Right forelimb (tissue), 1 donor: ENCODE measurements at regions not wholly inside any gene's neighbourhood (a gene's known extent, or its start where the extent isn't known, plus 50 kb on each side); places are given as distances from the start of the nearest gene placed in this dataset.
"Not testable (repeated sequence)": the region's sequence is repeated elsewhere in the genome, so short reads cannot be mapped to it uniquely, and the experiment has no call there.

Experiments
- DNase-seq: peaks from one replicate; pipeline ENCODE4 v3.0.0-alpha.2; 2018

DNA sequence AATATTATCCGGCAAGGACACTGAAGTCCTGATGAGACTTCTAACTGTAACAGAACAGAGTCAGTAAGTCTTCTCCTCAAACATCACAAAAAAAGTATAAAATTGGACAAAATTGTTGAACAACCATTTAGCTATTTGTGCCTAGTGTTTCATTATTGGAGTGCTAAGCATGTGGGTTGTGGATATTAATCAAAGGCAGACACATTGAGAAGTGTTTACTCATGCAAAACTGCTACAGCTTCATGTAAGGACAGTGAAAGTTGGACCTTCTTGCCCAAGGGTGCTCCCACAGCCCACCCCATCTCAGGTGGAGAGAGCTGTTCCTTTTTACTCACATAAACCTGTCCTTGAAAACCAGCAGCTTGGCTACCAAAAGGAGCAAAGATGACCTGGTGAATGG, 355.1 kb upstream of the DAB2 start:
- no peak for DNase-seq

DNA sequence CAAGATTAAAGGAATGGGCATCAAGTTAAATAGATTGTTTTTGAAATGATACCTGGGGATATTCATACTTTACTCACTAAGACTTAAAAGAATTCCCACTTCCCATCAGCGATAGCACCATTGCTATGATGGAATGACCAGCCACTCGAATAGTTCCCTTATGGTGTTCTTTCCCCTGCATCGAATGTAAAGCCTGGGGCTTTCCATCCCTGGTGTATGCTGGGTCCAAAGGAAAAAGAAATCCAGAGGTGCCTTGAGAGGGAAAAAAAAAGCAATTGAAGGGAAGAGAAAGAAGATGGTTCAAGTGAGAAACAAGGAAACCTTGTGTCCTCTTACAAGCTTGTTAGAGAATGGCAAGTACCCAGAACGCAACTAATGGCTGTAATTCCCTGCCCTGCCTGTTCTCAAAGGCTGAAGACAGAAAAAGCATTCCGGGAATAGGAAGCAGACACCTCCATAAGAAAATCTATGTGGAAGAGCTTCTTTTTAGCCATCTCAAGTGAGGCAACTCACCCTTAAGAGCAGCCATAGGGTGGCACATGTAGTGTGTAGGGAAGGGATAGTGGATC, 351.1 kb upstream of the DAB2 start:
- no peak for DNase-seq

DNA sequence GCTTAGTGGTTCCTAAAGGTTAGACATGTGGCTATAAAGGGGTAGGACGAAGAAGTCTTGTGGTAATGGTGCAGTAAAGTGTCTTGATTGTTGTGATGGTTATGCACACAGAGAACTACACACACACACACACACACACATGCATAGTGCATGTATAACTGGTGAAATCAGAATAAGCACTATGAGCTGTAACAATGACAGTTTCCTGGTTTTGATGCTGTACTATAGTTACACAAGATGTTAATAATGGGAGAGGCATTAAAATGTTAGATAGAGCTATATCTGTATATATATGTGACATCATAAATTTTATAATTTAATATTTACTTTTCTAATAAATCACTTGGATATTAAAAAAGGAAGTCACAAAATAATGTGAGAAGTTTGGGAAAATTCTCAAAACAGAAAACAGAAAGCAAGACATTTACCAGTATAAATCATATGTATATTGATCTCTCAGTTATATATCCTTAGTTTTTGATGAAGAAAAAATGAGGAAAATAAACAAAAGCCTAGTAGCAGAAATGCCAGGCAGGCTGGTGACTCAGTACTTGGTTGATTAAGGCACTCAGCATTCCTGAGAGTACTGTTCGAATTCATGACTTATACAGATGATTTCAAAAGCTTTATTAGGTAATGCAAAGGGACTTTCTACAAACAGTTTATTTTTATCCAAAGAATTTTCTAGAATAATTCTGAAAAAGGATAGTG, 350.5 kb upstream of the DAB2 start:
- no peak for DNase-seq

DNA sequence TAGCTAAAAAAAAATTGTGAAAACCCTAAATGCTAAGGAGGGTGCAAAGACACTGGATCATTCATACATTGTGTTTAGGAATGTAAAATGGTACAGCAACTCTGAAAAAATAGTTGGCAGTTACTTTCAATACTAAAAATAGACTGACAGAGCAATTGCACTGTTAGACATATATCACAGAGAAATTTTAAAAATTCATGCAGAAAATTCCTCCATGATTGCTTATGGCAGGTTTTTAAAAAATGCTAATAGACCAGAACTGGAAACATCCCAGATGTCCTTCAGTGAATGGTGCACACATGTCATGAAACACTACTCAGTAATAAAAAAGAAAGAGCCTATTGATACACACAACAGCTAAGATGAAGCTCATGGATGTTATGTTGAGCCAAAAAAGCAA, 349.8 kb upstream of the DAB2 start:
- DNase-seq, result no peak

GRCh38 chr5:39772307-39772706, 347.5 kb upstream of the DAB2 start:
- no peak for DNase-seq

GRCh38 chr5:39767916-39768315, 343.1 kb upstream of the DAB2 start:
- no peak for DNase-seq

DNA sequence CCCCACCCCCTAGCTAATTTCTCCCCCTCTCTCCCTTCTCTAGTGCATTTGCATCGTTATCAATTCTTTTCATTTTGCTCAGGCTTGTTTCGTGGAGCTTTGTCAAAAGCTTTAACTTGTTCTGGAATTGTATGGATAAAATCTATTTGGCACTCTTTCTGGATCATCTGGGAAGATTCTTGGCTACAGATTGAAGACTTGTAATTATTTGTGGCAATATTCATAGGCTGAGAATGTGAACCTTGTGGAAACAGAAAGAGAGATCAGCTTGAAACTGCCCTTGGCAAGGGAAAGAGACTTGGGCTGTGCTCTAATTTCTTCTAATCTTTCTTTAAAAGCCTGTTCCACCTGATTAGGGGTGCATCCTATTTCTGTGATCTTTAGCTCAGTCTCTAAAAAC, 340.6 kb upstream of the DAB2 start:
- DNase-seq, result no peak

DNA sequence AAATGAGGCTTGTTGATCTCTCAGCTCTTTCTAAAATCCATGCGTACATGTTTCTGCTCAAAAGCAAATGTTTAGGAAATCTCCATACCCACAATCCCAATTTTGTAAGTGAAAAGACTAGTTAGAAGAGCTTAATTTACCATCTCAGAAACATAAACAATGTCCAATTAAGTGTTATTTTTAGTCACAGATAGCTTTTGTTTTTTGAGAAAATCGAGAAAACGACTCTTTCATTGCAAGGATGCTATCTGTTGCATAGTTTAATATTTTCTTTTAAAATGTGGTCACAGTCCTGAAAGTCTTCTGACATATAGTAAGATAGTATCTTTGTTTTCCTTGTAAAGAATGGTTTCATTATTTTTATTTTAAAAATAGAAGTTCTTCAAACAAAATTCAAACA, 338.0 kb upstream of the DAB2 start:
- DNase-seq, result no peak

DNA sequence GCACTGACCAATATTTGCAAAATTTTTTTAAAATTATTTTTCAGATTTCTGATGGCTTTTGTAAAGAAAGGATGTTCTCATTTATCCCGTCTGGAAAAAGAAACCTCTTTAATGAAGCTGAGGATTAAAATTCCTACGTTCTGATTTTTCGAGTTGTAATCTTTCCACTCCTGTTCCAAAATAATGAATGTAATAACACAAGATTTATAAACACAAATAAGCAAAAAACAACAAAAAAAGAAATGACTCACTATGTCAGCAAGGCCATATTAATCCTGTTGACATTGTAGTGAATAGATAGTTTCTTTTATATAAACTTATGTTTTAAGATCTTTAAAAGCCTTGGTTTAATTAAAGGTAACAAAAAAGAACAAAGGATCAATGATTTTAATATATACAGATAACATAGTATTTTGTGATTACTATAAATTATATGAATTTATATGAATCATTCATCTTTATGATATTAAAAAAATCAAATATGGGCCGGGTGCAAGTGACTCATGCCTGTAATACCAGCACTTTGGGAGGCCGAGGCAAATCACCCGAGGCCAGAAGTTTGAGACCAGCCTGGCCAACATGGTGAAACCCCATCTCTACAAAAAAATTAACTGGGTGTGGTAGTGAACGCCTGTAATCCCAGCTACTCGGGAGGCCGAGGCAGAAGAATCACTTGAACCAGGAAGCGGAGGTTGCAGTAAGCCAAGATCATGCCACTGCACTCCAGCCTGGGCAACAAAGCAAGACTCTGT, 336.6 kb upstream of the DAB2 start:
- DNase-seq, result no peak

DNA sequence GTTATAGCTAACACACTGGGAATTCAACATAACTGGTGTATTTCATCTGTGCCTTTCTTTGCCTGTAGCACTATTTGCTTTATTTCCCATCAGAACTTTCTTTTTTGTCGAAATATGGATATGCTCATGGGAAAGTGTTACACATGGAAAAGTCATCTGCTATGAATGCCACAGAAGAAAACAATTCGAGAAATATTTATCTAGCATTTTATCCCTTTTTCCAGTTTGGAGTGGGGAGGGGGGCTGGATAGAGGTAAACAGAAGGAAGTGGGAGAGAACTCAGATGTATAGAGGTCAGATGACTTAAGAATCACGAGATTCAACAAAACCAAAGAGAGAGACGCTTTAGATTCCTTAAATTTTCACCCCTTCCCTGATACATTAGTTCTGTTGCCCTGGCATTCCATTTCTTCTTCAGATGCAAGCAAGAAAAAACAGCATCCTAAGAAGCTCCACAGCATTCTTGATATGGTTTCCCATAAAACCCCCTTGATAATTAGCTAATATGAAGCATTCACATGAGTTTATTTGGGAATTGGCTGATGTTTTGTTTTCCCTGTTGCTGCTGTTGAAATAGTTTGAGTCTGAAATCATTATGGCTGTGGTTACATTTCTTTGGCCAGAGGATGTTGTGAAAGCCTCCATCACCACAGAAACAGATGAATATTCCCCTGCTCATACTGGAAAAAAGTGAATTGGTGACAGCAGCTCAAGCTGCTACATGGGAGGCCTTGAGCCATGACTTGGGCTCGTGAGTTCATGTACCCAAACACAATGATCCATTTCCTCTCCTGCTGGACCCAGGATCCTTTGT, 335.8 kb upstream of the DAB2 start:
- no peak for DNase-seq

GRCh38 chr5:39759701-39760100, 334.9 kb upstream of the DAB2 start:
- DNase-seq, result no peak

- DNase-seq, result no peak
These were observed 333.6 kb upstream of the DAB2 start for GRCh38 chr5:39758426-39758825.

DNA sequence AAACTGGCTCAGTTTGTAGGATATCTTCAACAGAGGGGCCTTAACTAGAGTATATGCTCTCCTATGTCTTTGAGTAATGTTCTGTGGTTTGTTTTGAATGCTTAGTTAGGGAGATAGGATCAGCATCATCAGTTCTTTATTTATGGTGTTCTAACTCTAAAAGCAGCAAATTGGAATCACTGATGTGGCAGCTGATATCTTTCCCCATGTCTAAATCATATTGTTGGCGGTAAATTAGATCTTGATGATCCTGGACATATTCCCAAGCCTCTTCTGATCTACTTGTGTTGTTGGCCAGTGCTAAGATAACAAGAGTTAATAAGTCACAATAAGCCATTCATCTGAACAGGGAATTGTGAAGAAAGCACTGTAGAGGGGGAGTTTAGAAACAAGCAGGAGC, 332.4 kb upstream of the DAB2 start:
- DNase-seq, result no peak

DNA sequence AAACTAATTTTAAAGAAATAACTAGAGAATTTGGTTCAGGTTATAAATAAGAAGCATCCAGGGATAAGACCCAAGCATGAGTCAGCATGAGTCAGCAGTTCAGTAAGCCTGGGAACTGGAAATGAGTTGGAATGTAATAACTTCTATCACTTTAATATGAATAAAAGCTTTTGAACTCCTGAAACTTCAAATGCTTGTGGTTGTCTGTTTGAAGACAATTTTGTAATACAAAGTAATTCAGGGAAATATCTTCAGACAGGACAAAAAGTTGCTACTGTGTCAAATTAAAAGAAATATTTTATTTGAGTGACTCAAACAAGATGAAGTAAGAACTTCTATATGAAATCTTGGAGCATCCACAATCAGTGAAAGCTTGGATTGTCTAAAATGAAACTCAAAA, 331.2 kb upstream of the DAB2 start:
- no peak for DNase-seq

DNA sequence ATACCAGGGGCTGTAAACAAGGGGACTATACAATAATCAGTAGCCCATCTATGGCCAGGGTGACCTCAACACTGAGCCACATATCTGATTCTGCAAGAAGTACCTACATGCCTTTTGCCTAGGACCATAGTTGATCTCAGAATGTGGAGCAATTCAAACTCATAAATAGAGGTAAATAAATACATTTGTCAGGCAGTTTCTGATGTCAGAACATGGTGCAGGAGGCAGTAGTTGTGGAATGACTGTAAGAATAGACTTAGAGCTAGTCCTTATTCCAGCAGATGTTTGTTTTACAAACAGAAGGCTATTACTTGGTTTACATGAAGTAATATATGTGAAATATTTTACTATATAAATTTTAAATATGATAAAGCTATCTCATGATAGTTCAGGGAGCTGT, 330.7 kb upstream of the DAB2 start:
- DNase-seq, result no peak

DNA sequence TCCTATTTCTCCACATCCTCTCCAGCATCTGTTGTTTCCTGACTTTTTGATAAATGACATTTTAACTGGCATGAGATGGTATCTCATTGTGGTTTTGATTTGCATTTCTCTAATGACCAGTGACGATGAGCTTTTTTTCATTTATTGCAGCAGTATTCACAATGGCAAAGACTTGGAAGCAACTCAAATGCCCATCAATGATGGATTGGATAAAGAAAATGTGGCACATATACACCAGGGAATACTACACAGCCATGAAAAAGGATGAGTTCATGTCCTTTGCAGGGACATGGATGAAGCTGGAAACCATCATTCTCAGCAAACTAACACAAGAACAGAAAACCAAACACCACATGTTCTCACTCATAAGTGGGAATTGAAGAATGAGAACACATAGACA, 329.0 kb upstream of the DAB2 start:
- not testable (repeated sequence) for DNase-seq

DNA sequence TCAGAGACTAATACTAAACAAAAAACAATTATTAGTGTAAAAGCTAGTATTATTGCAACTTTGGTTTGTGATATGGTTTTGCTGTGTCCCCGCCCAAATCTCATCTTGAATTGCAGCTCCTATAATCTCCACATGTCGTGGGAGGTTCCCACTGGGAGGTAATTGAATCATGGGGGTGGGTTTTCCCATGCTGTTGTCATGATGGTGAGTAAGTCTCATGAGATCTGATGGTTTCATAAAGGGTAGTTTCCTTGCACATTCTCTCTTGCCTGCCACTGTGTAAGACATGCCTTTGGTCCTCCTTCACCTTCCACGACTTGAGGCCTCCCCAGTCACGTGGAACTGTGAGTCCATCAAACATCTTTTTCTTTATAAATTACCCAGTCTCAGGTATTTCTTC, 325.9 kb upstream of the DAB2 start:
- no peak for DNase-seq

GRCh38 chr5:39742916-39743315, 318.1 kb upstream of the DAB2 start:
- DNase-seq, result no peak

DNA sequence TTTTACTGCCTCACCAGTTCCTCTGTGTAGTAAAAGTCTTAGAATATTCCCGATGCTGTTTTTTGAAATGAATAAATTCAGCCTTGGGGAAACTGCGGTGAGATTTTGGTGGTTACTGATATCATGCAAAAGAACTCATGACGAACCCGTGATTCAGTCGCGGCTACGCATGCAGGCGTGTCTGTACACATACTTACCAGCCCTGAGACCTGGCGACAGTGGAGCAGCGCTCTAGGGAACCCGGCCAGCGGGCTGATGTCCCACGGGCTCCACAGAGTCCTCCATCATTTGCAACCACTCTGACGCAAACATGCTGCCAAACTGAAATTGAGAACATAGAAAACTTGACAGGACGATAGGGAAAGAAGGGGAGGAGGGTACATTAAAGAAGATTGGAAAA, 315.6 kb upstream of the DAB2 start:
- no peak for DNase-seq

DNA sequence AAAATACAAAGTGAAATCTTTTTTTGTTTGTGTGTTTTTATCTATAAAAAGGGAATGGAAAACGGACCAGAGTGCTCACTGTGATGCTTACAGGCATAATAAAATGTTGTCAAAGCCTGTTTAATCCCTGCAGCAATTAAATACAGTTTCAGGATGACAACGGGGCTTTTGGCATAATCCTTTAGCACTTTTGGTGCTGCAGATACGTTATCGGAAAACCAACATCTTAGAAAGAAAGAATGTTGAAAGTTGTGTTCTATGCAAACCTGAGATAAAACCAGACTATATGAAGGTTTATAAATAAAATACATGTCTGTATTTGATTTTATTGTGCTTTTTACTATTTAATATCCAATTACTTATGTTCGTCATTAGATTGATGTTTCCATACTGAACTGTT, 307.4 kb upstream of the DAB2 start:
- DNase-seq, result no peak

- no peak for DNase-seq
These were observed 305.9 kb upstream of the DAB2 start for GRCh38 chr5:39730699-39731098.

- DNase-seq, result no peak
These were observed 305.2 kb upstream of the DAB2 start for GRCh38 chr5:39730006-39730405.

GRCh38 chr5:39726467-39726866, 301.7 kb upstream of the DAB2 start:
- no peak for DNase-seq

DNA sequence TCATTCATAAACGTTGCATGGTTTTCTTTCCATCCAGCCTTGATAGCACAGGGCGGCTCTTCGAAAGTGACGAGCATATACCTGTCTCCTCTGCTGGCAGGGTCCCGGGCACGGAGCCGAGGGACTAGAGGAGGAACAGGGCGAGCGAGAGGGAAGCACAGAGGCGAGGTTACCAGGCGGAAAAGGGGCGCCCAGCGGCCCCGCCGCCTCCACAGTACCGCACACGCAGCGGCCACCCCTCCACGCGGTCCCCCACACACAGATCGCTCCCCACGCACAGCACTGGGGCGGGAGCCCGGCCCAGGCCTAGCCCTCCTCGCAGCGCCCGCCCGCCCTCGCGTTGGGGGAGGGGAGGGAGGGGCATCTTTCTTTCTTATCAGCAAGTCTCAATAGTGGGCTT, 296.6 kb upstream of the DAB2 start:
- no peak for DNase-seq
